DOHH2 (cell line): ENCODE measurements at regions not wholly inside any gene's neighbourhood (a gene's known extent, or its start where the extent isn't known, plus 50 kb on each side); places are given as distances from the start of the nearest gene placed in this dataset.

Source experiments
- CTCF ChIP-seq: fragments of 200-600 bp; sonication (generic); IDR thresholded peaks from one replicate; pipeline ENCODE4 v1.5.1; 2014; ENCODE audit warnings: antibody characterized with exemption, mild to moderate bottlenecking, low read depth, low read length; ENCODE audit not compliant: poor library complexity, severe bottlenecking
- EZH2phosphoT487 ChIP-seq: fragments of 200-600 bp; sonication (generic); IDR thresholded peaks from 2 replicates; pipeline ENCODE4 v1.6.1; 2017; ENCODE audit warnings: borderline replicate concordance, mild to moderate bottlenecking, antibody characterized with exemption, low read length, moderate library complexity, mixed read lengths

- no peak for TF ChIP-seq CTCF
- TF ChIP-seq EZH2phosphoT487: no peak
These were observed 103.7 kb upstream of the HNRNPA3 start for GRCh38 chr2:177108890-177109289.
